SK-N-SH (cell line): ENCODE measurements at regions not wholly inside any gene's neighbourhood (a gene's known extent, or its start where the extent isn't known, plus 50 kb on each side); places are given as distances from the start of the nearest gene placed in this dataset.

Source experiments
- CHD2 ChIP-seq: fragments of 150-350 bp; IDR thresholded peaks from 2 replicates; pipeline ENCODE4 v1.6.1; 2018; ENCODE audit warnings: low read length; ENCODE audit not compliant: partially characterized antibody
- CTCF ChIP-seq: fragments of 200-600 bp; sonication (generic); IDR thresholded peaks from 2 replicates; pipeline ENCODE4 v1.6.1; 2017; ENCODE audit warnings: antibody characterized with exemption, mild to moderate bottlenecking, moderate library complexity
- EP300 ChIP-seq, 2 experiments: IDR thresholded peaks; 2 replicates each; pipeline versions ENCODE4 v1.4.0 to v1.6.1; 2012; ENCODE audit warnings: borderline replicate concordance in 1 of 2, low read depth in 1 of 2, low read length in 1 of 2
- EZH2phosphoT487 ChIP-seq: fragments of 200-600 bp; sonication (generic); IDR thresholded peaks from 2 replicates; pipeline ENCODE4 v1.6.1; 2017; ENCODE audit warnings: low read depth, mixed run types, mild to moderate bottlenecking, antibody characterized with exemption, moderate library complexity, borderline replicate concordance
- NFIC ChIP-seq: IDR thresholded peaks from 2 replicates; pipeline ENCODE4 v1.4.0; 2012; ENCODE audit warnings: borderline replicate concordance
- PBX3 ChIP-seq: IDR thresholded peaks from 2 replicates; pipeline ENCODE4; 2012
- POLR2AphosphoS5 ChIP-seq: IDR thresholded peaks from 2 replicates; pipeline ENCODE4 v1.6.1; 2012; ENCODE audit warnings: low read depth, low read length
- RAD21 ChIP-seq: IDR thresholded peaks from 2 replicates; pipeline ENCODE4 v1.6.1; 2012; ENCODE audit warnings: mild to moderate bottlenecking, low read length
- RCOR1 ChIP-seq: fragments of 150-350 bp; IDR thresholded peaks from 2 replicates; pipeline ENCODE4 v1.6.1; 2017; ENCODE audit warnings: antibody characterized with exemption, low read length
- SIN3A ChIP-seq: IDR thresholded peaks from 2 replicates; pipeline ENCODE4 v1.6.1; 2012; ENCODE audit warnings: low read depth, mild to moderate bottlenecking, low read length, moderate library complexity, borderline replicate concordance
- TAF1 ChIP-seq: IDR thresholded peaks from 2 replicates; pipeline ENCODE4 v1.6.1; 2012; ENCODE audit warnings: low read depth, mild to moderate bottlenecking, low read length, moderate library complexity, borderline replicate concordance
- USF1 ChIP-seq: IDR thresholded peaks from 2 replicates; pipeline ENCODE4 v1.4.0; 2012; ENCODE audit warnings: low read depth, borderline replicate concordance
- TF ChIP-seq, protein P1 (sequence below): IDR thresholded peaks from 2 replicates; pipeline ENCODE4 v1.4.0; 2012; ENCODE audit warnings: low read depth
- TF ChIP-seq, protein P2 (sequence below): fragments of 150-350 bp; IDR thresholded peaks from 2 replicates; pipeline ENCODE4 v1.6.1; 2017; ENCODE audit warnings: antibody characterized with exemption, low read length, low read depth, borderline replicate concordance

DNA sequence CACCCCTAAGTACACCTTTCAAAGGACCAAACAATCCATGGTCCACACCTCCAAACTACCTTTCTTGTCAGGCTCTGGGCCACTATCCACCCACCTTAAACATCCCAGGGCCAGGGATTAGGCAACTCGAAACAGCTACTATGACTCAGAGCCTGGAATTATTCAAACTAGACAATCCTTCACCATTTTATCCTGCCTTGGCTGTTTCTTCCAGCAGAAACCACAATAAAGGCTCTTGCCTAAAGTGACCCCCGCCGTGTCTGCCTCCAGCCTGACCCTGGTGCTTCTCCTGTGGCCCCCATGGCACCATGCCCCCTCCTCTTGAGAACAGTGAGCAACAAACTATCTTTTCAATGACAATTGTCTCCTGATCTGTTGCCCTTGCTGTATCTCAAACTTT is 195.5 kb downstream of the EPM2A start:
- TF ChIP-seq, protein P1, sequence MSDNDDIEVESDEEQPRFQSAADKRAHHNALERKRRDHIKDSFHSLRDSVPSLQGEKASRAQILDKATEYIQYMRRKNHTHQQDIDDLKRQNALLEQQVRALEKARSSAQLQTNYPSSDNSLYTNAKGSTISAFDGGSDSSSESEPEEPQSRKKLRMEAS, result no peak
- TF ChIP-seq POLR2AphosphoS5 (no peak), CTCF (no peak), RCOR1 (no peak), CHD2 (no peak), EZH2phosphoT487 (no peak), PBX3 (no peak), NFIC (no peak), SIN3A (no peak), RAD21 (no peak), EP300 (IDR thresholded peaks at IDR 0.05; ENCODE audit: borderline replicate concordance in 1 of 2, low read depth in 1 of 2, low read length in 1 of 2) (no peak), USF1 (no peak), TAF1 (no peak)
- TF ChIP-seq, protein P2, sequence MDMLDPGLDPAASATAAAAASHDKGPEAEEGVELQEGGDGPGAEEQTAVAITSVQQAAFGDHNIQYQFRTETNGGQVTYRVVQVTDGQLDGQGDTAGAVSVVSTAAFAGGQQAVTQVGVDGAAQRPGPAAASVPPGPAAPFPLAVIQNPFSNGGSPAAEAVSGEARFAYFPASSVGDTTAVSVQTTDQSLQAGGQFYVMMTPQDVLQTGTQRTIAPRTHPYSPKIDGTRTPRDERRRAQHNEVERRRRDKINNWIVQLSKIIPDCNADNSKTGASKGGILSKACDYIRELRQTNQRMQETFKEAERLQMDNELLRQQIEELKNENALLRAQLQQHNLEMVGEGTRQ, result no peak
